ENCODE measurements at regions not wholly inside any gene's neighbourhood (a gene's known extent, or its start where the extent isn't known, plus 50 kb on each side); places are given as distances from the start of the nearest gene placed in this dataset.
"Not testable (repeated sequence)": the region's sequence is repeated elsewhere in the genome, so short reads cannot be mapped to it uniquely, and the experiment has no call there.

GRCh38 chr10:117492504-117492903 lies 50.0 kb upstream of the EMX2 start:
- no peaks in the 10 kb centered on the region for H3K9me3 Mint-ChIP-seq
- ATAC-seq, result no peak
- no peak overlapping the region for H3K27ac Mint-ChIP-seq
- no peak for DNase-seq (ENCODE audit: low spot score in 2 of 2)
- H3K4me3 Mint-ChIP-seq, result no peak overlapping the region
- H3K4me1 Mint-ChIP-seq, result no peaks in the 10 kb centered on the region
- no peaks in the 10 kb centered on the region for H3K36me3 Mint-ChIP-seq

GRCh38 chr10:117488004-117488403 lies 54.5 kb upstream of the EMX2 start:
- ATAC-seq, result no peak
- Mint-ChIP-seq H3K9me3 (no peaks in the 10 kb centered on the region), H3K4me3 (no peak overlapping the region), H3K36me3 (no peaks in the 10 kb centered on the region), H3K27ac (no peak overlapping the region), H3K4me1 (no peaks in the 10 kb centered on the region)
- no peak for DNase-seq (ENCODE audit: low spot score in 2 of 2)

- Mint-ChIP-seq H3K4me3 (no peak overlapping the region), H3K36me3 (no peaks in the 10 kb centered on the region), H3K4me1 (no peaks in the 10 kb centered on the region), H3K27ac (no peak overlapping the region), H3K9me3 (no peaks in the 10 kb centered on the region)
- ATAC-seq (no peak), DNase-seq (ENCODE audit: low spot score in 2 of 2) (no peak)
These were observed 55.9 kb upstream of the EMX2 start for GRCh38 chr10:117486606-117487005.

GRCh38 chr10:117483056-117483590 lies 59.4 kb upstream of the EMX2 start:
- no peak overlapping the region for H3K27ac Mint-ChIP-seq
- no peak overlapping the region for H3K4me3 Mint-ChIP-seq
- no peak for DNase-seq (ENCODE audit: low spot score in 2 of 2)
- no peaks in the 10 kb centered on the region for H3K36me3 Mint-ChIP-seq
- H3K4me1 Mint-ChIP-seq, result no peaks in the 10 kb centered on the region
- no peaks in the 10 kb centered on the region for H3K9me3 Mint-ChIP-seq
- no peak for ATAC-seq

GRCh38 chr10:117481011-117481410 lies 61.5 kb upstream of the EMX2 start:
- H3K27ac Mint-ChIP-seq; H3K9me3 Mint-ChIP-seq; DNase-seq (ENCODE audit: low spot score in 2 of 2); H3K4me3 Mint-ChIP-seq; H3K36me3 Mint-ChIP-seq; H3K4me1 Mint-ChIP-seq; ATAC-seq: not testable (repeated sequence)

GRCh38 chr10:117480097-117480496 lies 62.4 kb upstream of the EMX2 start:
- Mint-ChIP-seq H3K27ac (no peak overlapping the region), H3K4me1 (no peaks in the 10 kb centered on the region), H3K4me3 (no peak overlapping the region), H3K36me3 (no peaks in the 10 kb centered on the region), H3K9me3 (no peaks in the 10 kb centered on the region)
- ATAC-seq, result no peak
- no peak for DNase-seq (ENCODE audit: low spot score in 2 of 2)

GRCh38 chr10:117477961-117478670 lies 64.4 kb upstream of the EMX2 start:
- H3K27ac Mint-ChIP-seq, result no peak overlapping the region
- DNase-seq (ENCODE audit: low spot score in 2 of 2), result no peak
- no peaks in the 10 kb centered on the region for H3K36me3 Mint-ChIP-seq
- ATAC-seq, result no peak
- H3K9me3 Mint-ChIP-seq, result no peaks in the 10 kb centered on the region
- H3K4me1 Mint-ChIP-seq, result no peaks in the 10 kb centered on the region
- no peak overlapping the region for H3K4me3 Mint-ChIP-seq

GRCh38 chr10:117477211-117477947 lies 65.2 kb upstream of the EMX2 start:
- Mint-ChIP-seq H3K27ac (no peak overlapping the region), H3K4me1 (no peaks in the 10 kb centered on the region), H3K9me3 (no peaks in the 10 kb centered on the region), H3K36me3 (no peaks in the 10 kb centered on the region), H3K4me3 (no peak overlapping the region)
- DNase-seq (ENCODE audit: low spot score in 2 of 2) (no peak), ATAC-seq (no peak)

- H3K27ac Mint-ChIP-seq, result no peak overlapping the region
These were observed 65.8 kb upstream of the EMX2 start for GRCh38 chr10:117476716-117477115.

GRCh38 chr10:117476281-117476680 lies 66.3 kb upstream of the EMX2 start:
- no peaks in the 10 kb centered on the region for H3K9me3 Mint-ChIP-seq
- no peak for ATAC-seq
- DNase-seq (ENCODE audit: low spot score in 2 of 2), result no peak

More at GRCh38 chr10:117476716-117477115, 65.8 kb upstream of the EMX2 start:
- Mint-ChIP-seq H3K4me3 (no peak overlapping the region), H3K9me3 (no peaks in the 10 kb centered on the region), H3K36me3 (no peaks in the 10 kb centered on the region), H3K4me1 (no peaks in the 10 kb centered on the region)
- DNase-seq (ENCODE audit: low spot score in 2 of 2) (no peak), ATAC-seq (no peak)

GRCh38 chr10:117472872-117473271 lies 69.7 kb upstream of the EMX2 start:
- no peaks in the 10 kb centered on the region for H3K36me3 Mint-ChIP-seq
- DNase-seq (ENCODE audit: low spot score in 2 of 2) (no peak), ATAC-seq (no peak)
- H3K27ac Mint-ChIP-seq, result no peak overlapping the region
- no peak overlapping the region for H3K4me3 Mint-ChIP-seq
- no peaks in the 10 kb centered on the region for H3K4me1 Mint-ChIP-seq
- H3K9me3 Mint-ChIP-seq, result no peaks in the 10 kb centered on the region

More at GRCh38 chr10:117476281-117476680, 66.3 kb upstream of the EMX2 start:
- Mint-ChIP-seq H3K4me3 (no peak overlapping the region), H3K36me3 (no peaks in the 10 kb centered on the region), H3K4me1 (no peaks in the 10 kb centered on the region), H3K27ac (no peak overlapping the region)

GRCh38 chr10:117471344-117471874 lies 71.1 kb upstream of the EMX2 start:
- H3K4me3 Mint-ChIP-seq, result no peak overlapping the region
- H3K9me3 Mint-ChIP-seq, result no peaks in the 10 kb centered on the region
- no peak for DNase-seq (ENCODE audit: low spot score in 2 of 2)
- no peak overlapping the region for H3K27ac Mint-ChIP-seq
- H3K36me3 Mint-ChIP-seq, result no peaks in the 10 kb centered on the region
- H3K4me1 Mint-ChIP-seq, result no peaks in the 10 kb centered on the region
- no peak for ATAC-seq

- H3K4me1 Mint-ChIP-seq, result no peaks in the 10 kb centered on the region
- no peaks in the 10 kb centered on the region for H3K36me3 Mint-ChIP-seq
- H3K4me3 Mint-ChIP-seq, result no peak overlapping the region
- ATAC-seq (no peak), DNase-seq (ENCODE audit: low spot score in 2 of 2) (no peak)
- no peaks in the 10 kb centered on the region for H3K9me3 Mint-ChIP-seq
- no peak overlapping the region for H3K27ac Mint-ChIP-seq
These were observed 71.8 kb upstream of the EMX2 start for GRCh38 chr10:117470733-117471132.

GRCh38 chr10:117468665-117469064 lies 73.9 kb upstream of the EMX2 start:
- ATAC-seq, result no peak
- no peak overlapping the region for H3K4me3 Mint-ChIP-seq
- no peaks in the 10 kb centered on the region for H3K9me3 Mint-ChIP-seq
- H3K36me3 Mint-ChIP-seq, result no peaks in the 10 kb centered on the region
- no peaks in the 10 kb centered on the region for H3K4me1 Mint-ChIP-seq
- no peak overlapping the region for H3K27ac Mint-ChIP-seq
- no peak for DNase-seq (ENCODE audit: low spot score in 2 of 2)

GRCh38 chr10:117464176-117464575 lies 78.4 kb upstream of the EMX2 start:
- Mint-ChIP-seq H3K4me3 (no peak overlapping the region), H3K9me3 (peaks cover 2% of the 10 kb centered on the region), H3K4me1 (no peaks in the 10 kb centered on the region), H3K27ac (no peak overlapping the region), H3K36me3 (no peaks in the 10 kb centered on the region)
- DNase-seq (ENCODE audit: low spot score in 2 of 2), result no peak
- ATAC-seq, result no peak

GRCh38 chr10:117463545-117463920 lies 79.0 kb upstream of the EMX2 start:
- Mint-ChIP-seq H3K4me1 (no peaks in the 10 kb centered on the region), H3K4me3 (no peak overlapping the region), H3K36me3 (no peaks in the 10 kb centered on the region), H3K27ac (no peak overlapping the region), H3K9me3 (peaks cover 2% of the 10 kb centered on the region)
- DNase-seq (ENCODE audit: low spot score in 2 of 2) (no peak), ATAC-seq (no peak)
